ENCODE measurements at regions not wholly inside any gene's neighbourhood (a gene's known extent, or its start where the extent isn't known, plus 50 kb on each side); places are given as distances from the start of the nearest gene placed in this dataset.

DNA sequence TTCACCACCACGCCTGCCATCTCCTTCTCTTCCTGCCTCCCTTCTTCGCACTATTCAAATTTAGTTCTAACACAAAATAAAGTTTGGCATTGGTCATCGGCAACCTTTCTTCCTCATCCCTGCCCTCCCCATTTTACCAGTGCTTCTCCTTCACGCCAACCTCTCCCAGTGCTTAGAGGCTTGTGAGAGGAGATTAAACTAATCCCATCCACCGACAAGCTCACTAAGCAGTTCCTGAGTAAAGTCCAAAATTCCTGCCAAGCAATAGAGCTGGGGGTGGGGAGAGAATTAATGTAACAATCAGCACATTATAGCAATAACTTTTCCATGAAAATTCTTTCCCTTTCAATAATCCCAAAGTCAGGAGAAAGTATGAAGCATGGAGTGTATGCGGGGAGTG is 157.4 kb upstream of the GMNC start:
- TF ChIP-seq CTCF (IDR thresholded peaks at IDR 0.05; ENCODE audit: low read depth, low read length, missing input control) (no peak), GABPA (IDR thresholded peaks at IDR 0.05 in 1 of 2, conservative IDR thresholded peaks at IDR 0.05 in 1 of 2) (no peak), HNF4A (conservative IDR thresholded peaks at IDR 0.05) (peak; percentile 36 to 84)
